Astrocyte (in vitro differentiated cells and primary cell): ENCODE measurements at regions not wholly inside any gene's neighbourhood (a gene's known extent, or its start where the extent isn't known, plus 50 kb on each side); places are given as distances from the start of the nearest gene placed in this dataset.

Experiments used
- DNase-seq: peaks from one replicate; pipeline ENCODE4 v3.0.0-alpha.2; 2010; ENCODE audit warnings: low read depth
- FAIRE-seq: peaks from 2 replicates; lab custom pipeline; 2011; peaks lifted over from hg19 to GRCh38; lab: Jason Lieb, UNC
- H2AFZ ChIP-seq: 2 replicates; pipeline ENCODE4 v1.6.0; 2012; ENCODE audit warnings: low read depth, low read length, inconsistent platforms
- H3K27ac ChIP-seq: 2 replicates; pipeline ENCODE4 v1.5.1; 2011; ENCODE audit warnings: low read depth, low read length, inconsistent platforms
- H3K27me3 ChIP-seq: 2 replicates; pipeline ENCODE4 v1.6.0; 2011; ENCODE audit warnings: low read length, inconsistent platforms; ENCODE audit not compliant: insufficient read depth
- H3K36me3 ChIP-seq: 2 replicates; pipeline ENCODE4 v1.5.1; 2011; ENCODE audit warnings: low read length, inconsistent platforms; ENCODE audit not compliant: insufficient read depth
- H3K4me1 ChIP-seq: 2 replicates; pipeline ENCODE4 v1.5.1; 2011; ENCODE audit warnings: low read length, inconsistent platforms; ENCODE audit not compliant: insufficient read depth
- H3K4me2 ChIP-seq: 2 replicates; pipeline ENCODE4 v1.6.0; 2012; ENCODE audit warnings: low read length, inconsistent platforms
- H3K4me3 ChIP-seq: 2 replicates; pipeline ENCODE4 v1.5.1; 2011; ENCODE audit warnings: low read depth, mild to moderate bottlenecking, low read length, inconsistent platforms; ENCODE audit not compliant: insufficient read depth
- H3K79me2 ChIP-seq: 2 replicates; pipeline ENCODE4 v1.6.0; 2012; ENCODE audit warnings: mild to moderate bottlenecking, low read length, inconsistent platforms; ENCODE audit not compliant: insufficient read depth
- H3K9ac ChIP-seq: 2 replicates; pipeline ENCODE4 v1.6.0; 2012; ENCODE audit warnings: mild to moderate bottlenecking, low read length, inconsistent platforms
- H3K9me3 ChIP-seq: 2 replicates; pipeline ENCODE4 v1.5.1; 2012; ENCODE audit warnings: low read depth, mild to moderate bottlenecking, low read length, inconsistent platforms; ENCODE audit not compliant: insufficient read depth
- H4K20me1 ChIP-seq: 2 replicates; pipeline ENCODE4 v1.6.0; 2012; ENCODE audit warnings: low read length, inconsistent platforms; ENCODE audit not compliant: insufficient read depth
- H3K27ac Mint-ChIP-seq: one replicate; pipeline ENCODE4 v1.8.0; 2021; ENCODE audit warnings: mild to moderate bottlenecking, mixed read lengths; ENCODE audit not compliant: unreplicated experiment
- H3K27me3 Mint-ChIP-seq: one replicate; pipeline ENCODE4 v1.8.0; 2021; ENCODE audit warnings: low read depth, mixed read lengths; ENCODE audit not compliant: unreplicated experiment
- H3K36me3 Mint-ChIP-seq: one replicate; pipeline ENCODE4 v1.8.0; 2021; ENCODE audit warnings: low read depth, mixed read lengths; ENCODE audit not compliant: unreplicated experiment
- H3K4me1 Mint-ChIP-seq: one replicate; pipeline ENCODE4 v1.8.0; 2021; ENCODE audit warnings: low read depth, mixed read lengths; ENCODE audit not compliant: unreplicated experiment
- H3K4me3 Mint-ChIP-seq: one replicate; pipeline ENCODE4 v1.8.0; 2021; ENCODE audit warnings: mild to moderate bottlenecking, moderate library complexity, mixed read lengths; ENCODE audit not compliant: unreplicated experiment
- H3K9me3 Mint-ChIP-seq: one replicate; pipeline ENCODE4 v1.8.0; 2021; ENCODE audit warnings: mild to moderate bottlenecking, mixed read lengths; ENCODE audit not compliant: unreplicated experiment
- EZH2 ChIP-seq: IDR thresholded peaks from 2 replicates; pipeline ENCODE4 v1.6.1; 2012; ENCODE audit warnings: mild to moderate bottlenecking, low read length, inconsistent platforms; ENCODE audit not compliant: insufficient read depth
- TF ChIP-seq, protein P1 (sequence below): IDR thresholded peaks from 2 replicates; pipeline ENCODE4 v1.5.1; 2011; ENCODE audit warnings: low read depth, mild to moderate bottlenecking, inconsistent platforms, low read length, moderate library complexity; ENCODE audit not compliant: insufficient read depth

DNA sequence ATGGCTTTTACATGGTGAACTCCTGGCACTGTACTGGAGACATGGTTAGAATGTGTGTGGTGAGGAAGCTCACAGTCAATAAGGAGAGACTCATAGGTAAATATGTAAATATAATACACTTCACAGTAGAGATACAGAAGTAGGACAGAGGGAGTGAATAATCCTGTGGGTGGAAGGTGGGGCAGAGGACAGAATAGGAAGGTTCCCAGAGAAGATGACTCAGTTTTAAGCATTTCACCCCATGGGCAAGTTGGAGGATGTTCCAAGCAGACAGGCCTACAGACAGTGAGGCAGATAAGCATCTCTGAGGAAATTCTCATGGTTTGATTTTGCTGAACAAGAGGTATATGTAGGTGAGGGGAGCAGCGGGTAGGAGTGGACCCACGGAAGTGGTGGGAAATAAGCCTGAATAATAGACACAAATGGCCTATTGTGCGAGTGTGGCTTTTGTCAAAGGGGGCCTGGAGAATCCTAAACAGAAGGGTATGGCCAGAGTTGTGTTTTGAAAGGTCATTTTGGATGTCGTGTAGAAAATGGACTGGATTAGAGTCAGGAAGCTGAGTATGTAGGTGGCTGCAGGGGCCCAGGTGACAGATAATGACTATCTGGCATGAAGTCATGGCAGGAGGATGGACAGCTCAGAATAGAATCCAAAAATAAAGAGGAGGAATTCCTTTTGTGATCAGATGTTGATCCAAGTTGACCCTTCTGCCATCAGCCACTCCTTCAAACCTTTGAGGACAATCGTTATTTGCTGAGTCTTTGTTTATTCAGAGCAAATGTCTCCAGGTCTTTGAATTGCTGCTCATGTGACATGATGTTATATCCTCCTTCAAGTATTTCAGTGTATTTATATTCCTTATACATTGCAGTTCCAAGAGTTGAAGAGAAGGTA, 97.3 kb upstream of the THRB start:
- peak; percentile 30 for DNase-seq
- Histone ChIP-seq H3K4me1 (no peaks in the 10 kb centered on the region), H2AFZ (no peak overlapping the region), H4K20me1 (no peaks in the 10 kb centered on the region), H3K4me2 (no peak overlapping the region), H3K27me3 (peaks cover 4% of the 10 kb centered on the region), H3K79me2 (no peaks in the 10 kb centered on the region), H3K36me3 (no peaks in the 10 kb centered on the region), H3K4me3 (no peak overlapping the region), H3K9ac (no peak overlapping the region), H3K9me3 (no peaks in the 10 kb centered on the region), H3K27ac (no peak overlapping the region)
- peaks cover 9% of the 10 kb centered on the region for H3K4me1 Mint-ChIP-seq
- H3K9me3 Mint-ChIP-seq = no peaks in the 10 kb centered on the region
- no peak for TF ChIP-seq EZH2
- TF ChIP-seq, protein P1, sequence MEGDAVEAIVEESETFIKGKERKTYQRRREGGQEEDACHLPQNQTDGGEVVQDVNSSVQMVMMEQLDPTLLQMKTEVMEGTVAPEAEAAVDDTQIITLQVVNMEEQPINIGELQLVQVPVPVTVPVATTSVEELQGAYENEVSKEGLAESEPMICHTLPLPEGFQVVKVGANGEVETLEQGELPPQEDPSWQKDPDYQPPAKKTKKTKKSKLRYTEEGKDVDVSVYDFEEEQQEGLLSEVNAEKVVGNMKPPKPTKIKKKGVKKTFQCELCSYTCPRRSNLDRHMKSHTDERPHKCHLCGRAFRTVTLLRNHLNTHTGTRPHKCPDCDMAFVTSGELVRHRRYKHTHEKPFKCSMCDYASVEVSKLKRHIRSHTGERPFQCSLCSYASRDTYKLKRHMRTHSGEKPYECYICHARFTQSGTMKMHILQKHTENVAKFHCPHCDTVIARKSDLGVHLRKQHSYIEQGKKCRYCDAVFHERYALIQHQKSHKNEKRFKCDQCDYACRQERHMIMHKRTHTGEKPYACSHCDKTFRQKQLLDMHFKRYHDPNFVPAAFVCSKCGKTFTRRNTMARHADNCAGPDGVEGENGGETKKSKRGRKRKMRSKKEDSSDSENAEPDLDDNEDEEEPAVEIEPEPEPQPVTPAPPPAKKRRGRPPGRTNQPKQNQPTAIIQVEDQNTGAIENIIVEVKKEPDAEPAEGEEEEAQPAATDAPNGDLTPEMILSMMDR = no peak
- H3K27me3 Mint-ChIP-seq = no peaks in the 10 kb centered on the region
- peak overlapping the region; percentile 84 for H3K27ac Mint-ChIP-seq
- no peak overlapping the region for H3K4me3 Mint-ChIP-seq
- no peaks in the 10 kb centered on the region for H3K36me3 Mint-ChIP-seq
- FAIRE-seq = no peak

DNA sequence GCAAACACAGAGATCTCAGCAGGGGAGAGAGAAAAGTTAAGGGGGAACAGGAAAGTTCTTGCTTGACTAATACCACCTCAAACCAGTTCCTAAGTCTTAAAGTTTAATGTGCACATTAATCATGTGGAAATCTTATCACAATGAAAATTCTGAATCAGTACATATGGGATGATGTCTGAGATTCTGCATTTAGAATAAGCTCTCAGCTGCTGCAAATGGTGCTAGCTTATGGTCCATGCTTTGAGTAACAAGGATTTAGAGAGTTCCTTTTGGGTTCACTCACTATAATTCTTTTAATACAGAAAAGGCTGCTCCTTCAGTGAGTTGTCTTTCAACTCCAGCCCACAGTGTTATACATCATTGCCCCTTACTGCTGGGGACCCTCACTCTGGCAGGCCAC, 99.5 kb upstream of the THRB start:
- H3K27ac ChIP-seq = no peak overlapping the region
- no peak overlapping the region for H2AFZ ChIP-seq
- peaks cover 16% of the 10 kb centered on the region for H3K4me1 Mint-ChIP-seq
- H3K4me1 ChIP-seq = no peaks in the 10 kb centered on the region
- no peaks in the 10 kb centered on the region for H3K9me3 ChIP-seq
- no peak overlapping the region for H3K4me3 Mint-ChIP-seq
- TF ChIP-seq EZH2 = no peak
- TF ChIP-seq, protein P1 = no peak
- no peak overlapping the region for H3K27ac Mint-ChIP-seq
- H4K20me1 ChIP-seq = no peaks in the 10 kb centered on the region
- H3K9me3 Mint-ChIP-seq = no peaks in the 10 kb centered on the region
- no peaks in the 10 kb centered on the region for H3K27me3 Mint-ChIP-seq
- no peak overlapping the region for H3K4me3 ChIP-seq
- DNase-seq (peak; percentile 6), FAIRE-seq (no peak)
- H3K4me2 ChIP-seq = no peak overlapping the region
- H3K36me3 ChIP-seq = no peaks in the 10 kb centered on the region
- H3K36me3 Mint-ChIP-seq = no peaks in the 10 kb centered on the region
- H3K27me3 ChIP-seq = no peaks in the 10 kb centered on the region
- no peaks in the 10 kb centered on the region for H3K79me2 ChIP-seq
- no peak overlapping the region for H3K9ac ChIP-seq

DNA sequence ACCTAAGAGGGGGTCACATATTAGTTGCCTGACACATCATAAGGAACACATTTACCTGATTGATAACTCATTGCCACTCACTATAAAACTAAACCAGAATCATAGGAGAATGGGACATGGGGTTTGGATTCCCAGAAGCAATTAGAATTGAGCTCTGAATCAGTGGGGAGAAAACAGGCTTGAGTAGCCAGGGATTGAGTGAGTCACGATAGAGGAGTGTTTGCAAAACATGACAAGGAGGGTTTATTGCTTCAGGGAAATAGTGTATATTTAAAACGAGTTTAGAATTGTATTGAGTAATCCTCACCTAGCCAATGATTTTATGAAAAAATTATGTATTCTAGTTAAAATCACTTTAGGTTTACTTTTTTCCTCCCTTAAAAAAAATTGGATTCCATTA, 101.1 kb upstream of the THRB start:
- no peaks in the 10 kb centered on the region for H3K9me3 ChIP-seq
- no peak overlapping the region for H3K4me3 ChIP-seq
- H2AFZ ChIP-seq = no peak overlapping the region
- Mint-ChIP-seq H3K27me3 (no peaks in the 10 kb centered on the region), H3K4me1 (peaks cover 17% of the 10 kb centered on the region), H3K4me3 (no peak overlapping the region), H3K36me3 (no peaks in the 10 kb centered on the region), H3K27ac (no peak overlapping the region), H3K9me3 (no peaks in the 10 kb centered on the region)
- peak; percentile 36 for DNase-seq
- H3K79me2 ChIP-seq = no peaks in the 10 kb centered on the region
- no peak overlapping the region for H3K4me2 ChIP-seq
- H3K9ac ChIP-seq = no peak overlapping the region
- no peaks in the 10 kb centered on the region for H3K27me3 ChIP-seq
- no peaks in the 10 kb centered on the region for H3K36me3 ChIP-seq
- H3K27ac ChIP-seq = no peak overlapping the region
- TF ChIP-seq EZH2 = no peak
- TF ChIP-seq, protein P1 = no peak
- H4K20me1 ChIP-seq = no peaks in the 10 kb centered on the region
- no peaks in the 10 kb centered on the region for H3K4me1 ChIP-seq
- FAIRE-seq = no peak
